ENCODE measurements at regions not wholly inside any gene's neighbourhood (a gene's known extent, or its start where the extent isn't known, plus 50 kb on each side); places are given as distances from the start of the nearest gene placed in this dataset.

DNA sequence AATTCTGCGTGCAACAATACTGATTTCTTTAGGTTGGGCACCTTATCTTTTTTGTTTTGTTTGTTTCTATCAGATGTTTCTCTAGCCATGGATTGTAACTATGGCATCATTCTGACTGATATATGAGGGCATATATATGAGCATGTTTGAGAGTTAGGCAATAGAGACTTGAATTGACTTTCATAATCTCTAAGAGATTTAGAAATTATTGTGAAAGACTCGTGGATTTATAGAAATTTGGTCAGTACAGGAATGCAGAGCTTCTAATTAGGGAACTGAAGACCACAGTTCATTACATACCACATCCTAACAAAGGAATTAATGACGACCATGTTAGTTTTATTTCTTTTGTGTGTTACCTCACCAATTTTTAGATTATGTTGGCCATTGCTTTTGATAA, 546.0 kb upstream of the GRAMD2B start:
- TF ChIP-seq YY1 (IDR thresholded peaks at IDR 0.05; ENCODE audit: low read depth) (no peak), CREB1 (IDR thresholded peaks at IDR 0.05; ENCODE audit: low read depth) (no peak), ZBTB7A (IDR thresholded peaks at IDR 0.05; ENCODE audit: low read depth) (no peak), RAD21 (IDR thresholded peaks at IDR 0.05; ENCODE audit: low read depth) (no peak), TEAD4 (IDR thresholded peaks at IDR 0.05) (no peak), EGR1 (IDR thresholded peaks at IDR 0.05) (no peak), TCF12 (IDR thresholded peaks at IDR 0.05; ENCODE audit: low read depth) (no peak), CEBPB (IDR thresholded peaks at IDR 0.05) (no peak), FOXM1 (IDR thresholded peaks at IDR 0.05; ENCODE audit: borderline replicate concordance, low read depth) (no peak), EP300 (IDR thresholded peaks at IDR 0.05; ENCODE audit: borderline replicate concordance) (no peak)
- TF ChIP-seq, protein P1, sequence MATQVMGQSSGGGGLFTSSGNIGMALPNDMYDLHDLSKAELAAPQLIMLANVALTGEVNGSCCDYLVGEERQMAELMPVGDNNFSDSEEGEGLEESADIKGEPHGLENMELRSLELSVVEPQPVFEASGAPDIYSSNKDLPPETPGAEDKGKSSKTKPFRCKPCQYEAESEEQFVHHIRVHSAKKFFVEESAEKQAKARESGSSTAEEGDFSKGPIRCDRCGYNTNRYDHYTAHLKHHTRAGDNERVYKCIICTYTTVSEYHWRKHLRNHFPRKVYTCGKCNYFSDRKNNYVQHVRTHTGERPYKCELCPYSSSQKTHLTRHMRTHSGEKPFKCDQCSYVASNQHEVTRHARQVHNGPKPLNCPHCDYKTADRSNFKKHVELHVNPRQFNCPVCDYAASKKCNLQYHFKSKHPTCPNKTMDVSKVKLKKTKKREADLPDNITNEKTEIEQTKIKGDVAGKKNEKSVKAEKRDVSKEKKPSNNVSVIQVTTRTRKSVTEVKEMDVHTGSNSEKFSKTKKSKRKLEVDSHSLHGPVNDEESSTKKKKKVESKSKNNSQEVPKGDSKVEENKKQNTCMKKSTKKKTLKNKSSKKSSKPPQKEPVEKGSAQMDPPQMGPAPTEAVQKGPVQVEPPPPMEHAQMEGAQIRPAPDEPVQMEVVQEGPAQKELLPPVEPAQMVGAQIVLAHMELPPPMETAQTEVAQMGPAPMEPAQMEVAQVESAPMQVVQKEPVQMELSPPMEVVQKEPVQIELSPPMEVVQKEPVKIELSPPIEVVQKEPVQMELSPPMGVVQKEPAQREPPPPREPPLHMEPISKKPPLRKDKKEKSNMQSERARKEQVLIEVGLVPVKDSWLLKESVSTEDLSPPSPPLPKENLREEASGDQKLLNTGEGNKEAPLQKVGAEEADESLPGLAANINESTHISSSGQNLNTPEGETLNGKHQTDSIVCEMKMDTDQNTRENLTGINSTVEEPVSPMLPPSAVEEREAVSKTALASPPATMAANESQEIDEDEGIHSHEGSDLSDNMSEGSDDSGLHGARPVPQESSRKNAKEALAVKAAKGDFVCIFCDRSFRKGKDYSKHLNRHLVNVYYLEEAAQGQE (IDR thresholded peaks at IDR 0.05; ENCODE audit: low read depth): no peak
- TF ChIP-seq, protein P2, sequence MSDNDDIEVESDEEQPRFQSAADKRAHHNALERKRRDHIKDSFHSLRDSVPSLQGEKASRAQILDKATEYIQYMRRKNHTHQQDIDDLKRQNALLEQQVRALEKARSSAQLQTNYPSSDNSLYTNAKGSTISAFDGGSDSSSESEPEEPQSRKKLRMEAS (IDR thresholded peaks at IDR 0.05): no peak

DNA sequence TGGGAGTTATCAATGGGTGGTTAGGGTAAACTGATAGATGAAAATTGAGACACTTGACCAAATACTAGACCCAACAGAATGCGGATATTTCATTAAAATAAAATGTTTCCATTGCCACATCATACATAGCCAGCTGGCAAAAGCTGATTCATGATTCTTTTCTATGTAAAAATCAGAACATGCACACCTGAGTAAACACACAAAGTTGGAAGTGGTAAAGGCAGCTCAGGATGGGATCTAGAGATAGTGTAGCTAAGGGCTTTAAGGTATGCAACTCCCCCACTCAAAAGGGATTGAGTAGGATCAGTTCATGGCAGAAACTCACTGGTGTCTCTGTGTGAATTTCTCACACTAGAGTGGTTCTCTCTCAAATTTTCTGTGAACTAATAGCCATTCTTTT, 541.1 kb upstream of the GRAMD2B start:
- TF ChIP-seq EP300 (IDR thresholded peaks at IDR 0.05; ENCODE audit: borderline replicate concordance) (no peak), TEAD4 (IDR thresholded peaks at IDR 0.05) (no peak), ZBTB7A (IDR thresholded peaks at IDR 0.05; ENCODE audit: low read depth) (no peak), EGR1 (IDR thresholded peaks at IDR 0.05) (no peak), TAF1 (IDR thresholded peaks at IDR 0.05; ENCODE audit: low read depth) (no peak), TCF12 (IDR thresholded peaks at IDR 0.05; ENCODE audit: low read depth) (no peak), FOXM1 (IDR thresholded peaks at IDR 0.05; ENCODE audit: borderline replicate concordance, low read depth) (no peak), NFIC (IDR thresholded peaks at IDR 0.05) (no peak), CREB1 (IDR thresholded peaks at IDR 0.05; ENCODE audit: low read depth) (no peak), CEBPB (IDR thresholded peaks at IDR 0.05) (no peak)
- TF ChIP-seq, protein P3, sequence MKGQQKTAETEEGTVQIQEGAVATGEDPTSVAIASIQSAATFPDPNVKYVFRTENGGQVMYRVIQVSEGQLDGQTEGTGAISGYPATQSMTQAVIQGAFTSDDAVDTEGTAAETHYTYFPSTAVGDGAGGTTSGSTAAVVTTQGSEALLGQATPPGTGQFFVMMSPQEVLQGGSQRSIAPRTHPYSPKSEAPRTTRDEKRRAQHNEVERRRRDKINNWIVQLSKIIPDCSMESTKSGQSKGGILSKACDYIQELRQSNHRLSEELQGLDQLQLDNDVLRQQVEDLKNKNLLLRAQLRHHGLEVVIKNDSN (IDR thresholded peaks at IDR 0.05): no peak
- TF ChIP-seq, protein P1 (IDR thresholded peaks at IDR 0.05; ENCODE audit: low read depth): no peak
- TF ChIP-seq, protein P2 (IDR thresholded peaks at IDR 0.05): no peak

DNA sequence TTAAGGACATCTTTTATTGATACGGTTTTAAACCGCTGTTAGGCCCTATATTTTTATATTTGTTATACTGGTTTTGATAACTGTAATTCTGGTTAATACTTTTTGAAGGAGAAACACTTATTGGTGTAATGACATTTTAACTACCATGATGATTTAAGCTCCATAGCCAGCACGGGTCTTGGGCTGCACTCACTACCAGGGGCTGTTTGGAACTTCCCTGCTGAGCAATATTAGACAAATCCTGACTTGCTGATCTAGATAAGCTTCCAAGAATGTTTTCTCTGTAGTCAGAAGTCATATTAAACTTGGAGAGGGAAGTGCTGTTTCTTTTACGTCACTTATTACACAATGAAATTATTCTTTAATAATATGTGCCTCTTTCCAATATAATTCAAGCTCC, 540.0 kb upstream of the GRAMD2B start:
- TF ChIP-seq EGR1 (IDR thresholded peaks at IDR 0.05) (no peak), CREB1 (IDR thresholded peaks at IDR 0.05; ENCODE audit: low read depth) (no peak), YY1 (IDR thresholded peaks at IDR 0.05; ENCODE audit: low read depth) (no peak), CEBPB (IDR thresholded peaks at IDR 0.05) (no peak), FOXM1 (IDR thresholded peaks at IDR 0.05; ENCODE audit: borderline replicate concordance, low read depth) (no peak), NFIC (IDR thresholded peaks at IDR 0.05) (no peak)
- TF ChIP-seq, protein P1 (IDR thresholded peaks at IDR 0.05; ENCODE audit: low read depth): no peak
- TF ChIP-seq, protein P3 (IDR thresholded peaks at IDR 0.05): no peak

DNA sequence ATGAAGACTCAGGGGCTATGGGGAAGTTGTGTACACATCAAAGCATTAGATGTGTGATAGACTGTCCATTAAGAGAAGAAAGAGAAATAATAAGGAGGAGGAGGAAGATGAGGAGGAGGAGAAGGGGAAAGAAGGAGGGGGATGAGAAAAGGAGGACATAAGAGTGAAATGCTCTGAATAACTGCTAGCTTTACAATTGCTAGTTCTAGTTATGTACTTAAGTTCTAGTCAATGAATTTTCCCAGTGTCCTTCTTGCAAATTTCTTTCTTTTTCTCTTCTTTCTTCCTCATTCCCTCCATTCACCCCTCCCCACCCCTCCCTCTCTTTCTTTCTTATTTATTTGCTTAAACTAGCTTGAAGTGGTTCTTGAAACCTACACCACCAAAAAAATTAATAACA, 534.9 kb upstream of the GRAMD2B start:
- TF ChIP-seq, protein P3 (IDR thresholded peaks at IDR 0.05): no peak
- TF ChIP-seq TCF12 (IDR thresholded peaks at IDR 0.05; ENCODE audit: low read depth): no peak

DNA sequence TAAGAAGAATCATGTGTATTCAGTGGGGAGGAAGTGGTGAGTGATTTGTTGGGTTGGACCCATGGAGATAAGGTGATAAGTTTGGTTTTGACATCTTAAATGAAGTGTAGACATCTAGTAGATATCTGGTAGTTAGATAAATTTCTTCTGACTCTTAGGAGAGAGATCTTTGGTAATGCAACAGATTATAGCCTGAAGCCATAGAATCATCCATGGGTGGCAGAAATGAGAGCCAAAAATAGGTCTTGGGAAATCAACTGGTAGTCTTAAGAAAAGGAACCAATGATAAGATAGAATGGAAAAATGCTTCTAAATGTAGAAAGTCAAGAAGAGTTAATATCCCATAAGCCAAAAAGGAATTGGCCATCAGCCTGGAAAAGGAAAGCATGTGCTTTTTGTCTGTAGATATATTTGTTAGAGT, 532.7 kb upstream of the GRAMD2B start:
- no peak for TF ChIP-seq YY1 (IDR thresholded peaks at IDR 0.05; ENCODE audit: low read depth)
- TF ChIP-seq TAF1 (IDR thresholded peaks at IDR 0.05; ENCODE audit: low read depth): no peak
- TF ChIP-seq, protein P2 (IDR thresholded peaks at IDR 0.05): no peak
- no peak for TF ChIP-seq NFIC (IDR thresholded peaks at IDR 0.05)
